K562 (cell line): ENCODE measurements at regions not wholly inside any gene's neighbourhood (a gene's known extent, or its start where the extent isn't known, plus 50 kb on each side); places are given as distances from the start of the nearest gene placed in this dataset.
A peak's percentile ranks its signal among the peaks of the same experiment; 100 is the strongest.

Experiments
- ARID2 ChIP-seq: fragments of 450-650 bp; IDR thresholded peaks from 2 replicates; pipeline ENCODE4 v1.6.1; 2017; ENCODE audit warnings: antibody characterized with exemption, mild to moderate bottlenecking
- CCAR2 ChIP-seq: fragments of 200-400 bp; formaldehyde crosslinking; IDR thresholded peaks from 2 replicates; pipeline ENCODE4 v1.6.1; 2017; ENCODE audit warnings: mild to moderate bottlenecking, low read depth, low read length
- CSDE1 ChIP-seq, 2 experiments: fragments of 450-650 bp; IDR thresholded peaks; 2 replicates each; pipeline ENCODE4 v1.6.1; 2016; ENCODE audit warnings: mild to moderate bottlenecking in 1 of 2
- CTBP1 ChIP-seq: fragments of 450-650 bp; IDR thresholded peaks from 2 replicates; pipeline ENCODE4 v1.6.1; 2016; ENCODE audit warnings: borderline replicate concordance
- ELK3 ChIP-seq: fragments of 450-650 bp; formaldehyde crosslinking; IDR thresholded peaks from 2 replicates; pipeline ENCODE4 v1.4.0; 2020; ENCODE audit warnings: mild to moderate bottlenecking
- ETV5 ChIP-seq: sonication (generic); formaldehyde crosslinking; IDR thresholded peaks from 2 replicates; pipeline ENCODE4 v1.4.0; 2020; ENCODE audit warnings: low read depth, mild to moderate bottlenecking, missing genetic modification reagents
- GMEB1 ChIP-seq: fragments of 250-450 bp; sonication (Bioruptor Pico); IDR thresholded peaks from 2 replicates; pipeline ENCODE4 v1.4.0; 2020; ENCODE audit warnings: mild to moderate bottlenecking
- GTF2B ChIP-seq: IDR thresholded peaks from 2 replicates; pipeline ENCODE4 v1.6.1; 2011; ENCODE audit not compliant: insufficient read length; ENCODE audit errors: extremely low read depth
- MAZ ChIP-seq, 2 experiments: fragments of 450-650 bp in 1 of 2; sonication (generic) in 1 of 2; formaldehyde crosslinking; IDR thresholded peaks in 1 of 2; conservative IDR thresholded peaks in 1 of 2; 2 replicates each; pipeline versions ENCODE4 v1.4.0 to v1.5.0; 2020; ENCODE audit warnings: mild to moderate bottlenecking in 1 of 2, missing genetic modification reagents in 1 of 2
- MYBL2 ChIP-seq, 2 experiments: fragments of 450-650 bp in 1 of 2; sonication (generic) in 1 of 2; formaldehyde crosslinking in 1 of 2; IDR thresholded peaks; 2 replicates each; pipeline versions ENCODE4 v1.6.1 to v1.8.1; 2017 to 2022; ENCODE audit warnings: borderline replicate concordance in 1 of 2, inconsistent platforms in 1 of 2, low read depth in 1 of 2, mild to moderate bottlenecking in 1 of 2, missing genetic modification reagents in 1 of 2, moderate library complexity in 1 of 2
- PML ChIP-seq: IDR thresholded peaks from 2 replicates; pipeline ENCODE4 v1.6.1; 2012; ENCODE audit warnings: low read length, inconsistent platforms
- RBM17 ChIP-seq: fragments of 200-400 bp; formaldehyde crosslinking; IDR thresholded peaks from 2 replicates; pipeline ENCODE4 v1.6.1; 2017; ENCODE audit warnings: low read depth, mild to moderate bottlenecking, low read length, borderline replicate concordance
- SMAD3 ChIP-seq: fragments of 450-650 bp; formaldehyde crosslinking; conservative IDR thresholded peaks from 2 replicates; pipeline ENCODE4 v1.4.0; 2020; ENCODE audit warnings: mild to moderate bottlenecking
- TAF7 ChIP-seq: fragments of 450-650 bp; IDR thresholded peaks from 2 replicates; pipeline ENCODE4 v1.6.1; 2016; ENCODE audit warnings: missing genetic modification characterization, missing compliant biosample characterization
- TOE1 ChIP-seq, 2 experiments: fragments of 450-650 bp in 1 of 2; sonication (generic) in 1 of 2; formaldehyde crosslinking in 1 of 2; IDR thresholded peaks; 2 replicates each; pipeline versions ENCODE4 v1.7.1 to v1.8.0; 2016 to 2022; ENCODE audit warnings: borderline replicate concordance in 2 of 2, mild to moderate bottlenecking in 2 of 2, antibody characterized with exemption in 1 of 2, inconsistent platforms in 1 of 2, low read depth in 1 of 2, missing genetic modification reagents in 1 of 2, moderate library complexity in 1 of 2
- U2AF1 ChIP-seq: fragments of 200-400 bp; formaldehyde crosslinking; optimal IDR thresholded peaks from 2 replicates; pipeline ENCODE3; 2017; ENCODE audit warnings: mild to moderate bottlenecking, low read depth, low read length, moderate library complexity
- USF2 ChIP-seq: sonication (generic); formaldehyde crosslinking; IDR thresholded peaks from 2 replicates; pipeline ENCODE4 v1.5.0; 2020; ENCODE audit warnings: missing genetic modification reagents
- ZNF224 ChIP-seq: sonication (generic); formaldehyde crosslinking; IDR thresholded peaks from 2 replicates; pipeline ENCODE4 v1.8.0; 2022; ENCODE audit warnings: mild to moderate bottlenecking, missing genetic modification reagents
- ZNF280A ChIP-seq: fragments of 450-650 bp; IDR thresholded peaks from 2 replicates; pipeline ENCODE4 v1.6.1; 2018; ENCODE audit warnings: mild to moderate bottlenecking, low read depth; ENCODE audit not compliant: partially characterized antibody
- ZNF354B ChIP-seq: fragments of 250-450 bp; sonication (Bioruptor Pico); IDR thresholded peaks from 2 replicates; pipeline ENCODE4 v1.4.0; 2020

GRCh38 chr5:154653764-154654485 is 101.3 kb upstream of the LARP1 start (continued):
- TF ChIP-seq MYBL2 (IDR thresholded peaks at IDR 0.05; ENCODE audit: low read depth): peak; percentile 67; the same call in 1 of the 2 replicates
- no peak for TF ChIP-seq MYBL2 (CRISPR knock-in tag; IDR thresholded peaks at IDR 0.05; ENCODE audit: borderline replicate concordance)
- TF ChIP-seq TOE1 (IDR thresholded peaks at IDR 0.05; ENCODE audit: borderline replicate concordance): peak; percentile 91
- TF ChIP-seq TOE1 (CRISPR knock-in tag; IDR thresholded peaks at IDR 0.05; ENCODE audit: borderline replicate concordance, low read depth): no peak
- no peak for TF ChIP-seq ZNF224 (CRISPR knock-in tag)
- TF ChIP-seq GTF2B: no peak
- no peak for TF ChIP-seq ZNF280A
- TF ChIP-seq USF2: no peak
- TF ChIP-seq PML: peak; percentile 100
- TF ChIP-seq TAF7 (tag): no peak
- no peak; a peak in 1 of 4 replicates for TF ChIP-seq CSDE1 (IDR thresholded peaks at IDR 0.05)
- TF ChIP-seq ARID2: no peak
- TF ChIP-seq CCAR2: 0 out of 2 replicates have a peak, but pooled peaks have one; percentile 46
- peak; percentile 92 for TF ChIP-seq ELK3 (CRISPR knock-in tag)
- TF ChIP-seq U2AF1: no peak
- no peak for TF ChIP-seq RBM17
- peak; percentile 97 to 100 for TF ChIP-seq MAZ (CRISPR knock-in tag; conservative IDR thresholded peaks at IDR 0.05 in 1 of 2, IDR thresholded peaks at IDR 0.05 in 1 of 2)
- peak; percentile 95 for TF ChIP-seq ETV5
- TF ChIP-seq SMAD3 (CRISPR knock-in tag): peak; percentile 98
- TF ChIP-seq CTBP1: peak; percentile 96; the same call in 1 of the 2 replicates
- TF ChIP-seq ZNF354B (CRISPR knock-in tag): peak; percentile 84; the same call in 1 of the 2 replicates
- peak; percentile 83 for TF ChIP-seq GMEB1
